Activated B cell treated with CpG ODN at 0.5 μM for 24 hours (primary cell): ENCODE measurements at regions not wholly inside any gene's neighbourhood (a gene's known extent, or its start where the extent isn't known, plus 50 kb on each side); places are given as distances from the start of the nearest gene placed in this dataset.

Experiments
- ATAC-seq: fragments of 200-7000 bp; cut with Tn5 transposase; one replicate; pipeline ENCODE4 v1.10.0; 2021; ENCODE audit warnings: low read depth, mild to moderate bottlenecking, moderate library complexity
- CTCF ChIA-PET: fragments of 350-600 bp; sonication (Branson Sonifier 250); formaldehyde crosslinking; loops from one replicate; lab custom pipeline; 2021; ENCODE audit warnings: antibody characterized with exemption; lab: Charles Lee
- POLR2A ChIA-PET: fragments of 350-600 bp; sonication (Branson Sonifier 250); formaldehyde crosslinking; loops from one replicate; lab custom pipeline; 2021; ENCODE audit warnings: antibody characterized with exemption; lab: Charles Lee
- DNase-seq: peaks from one replicate; pipeline ENCODE4 v3.0.0; 2022
- H3K27ac Mint-ChIP-seq: one replicate; pipeline ENCODE4 v1.8.0; 2020; ENCODE audit warnings: mixed read lengths
- H3K27me3 Mint-ChIP-seq: one replicate; pipeline ENCODE4 v1.8.0; 2021; ENCODE audit warnings: mixed read lengths
- H3K36me3 Mint-ChIP-seq: one replicate; pipeline ENCODE4 v1.8.0; 2021; ENCODE audit warnings: low read depth, mixed read lengths
- H3K4me1 Mint-ChIP-seq: one replicate; pipeline ENCODE4 v1.8.0; 2021; ENCODE audit warnings: mixed read lengths
- H3K4me3 Mint-ChIP-seq: one replicate; pipeline ENCODE4 v1.8.0; 2020; ENCODE audit warnings: mild to moderate bottlenecking, mixed read lengths
- H3K9me3 Mint-ChIP-seq: one replicate; pipeline ENCODE4 v1.8.0; 2020; ENCODE audit warnings: mixed read lengths
- CTCF ChIP-seq: fragments of 200-600 bp; IDR thresholded peaks from one replicate; pipeline ENCODE4 v1.8.0; 2022; ENCODE audit warnings: antibody characterized with exemption, mild to moderate bottlenecking
- intact Hi-C: fragments of 100-400 bp; cut with micrococcal nuclease; formaldehyde crosslinking; loops from one replicate; pipeline ENCODE4 v1.15.1; 2024

- ChIA-PET CTCF (no interaction called here), POLR2A (no interaction called here)
- Mint-ChIP-seq H3K36me3 (no peaks in the 10 kb centered on the region), H3K9me3 (no peaks in the 10 kb centered on the region), H3K4me1 (no peaks in the 10 kb centered on the region), H3K4me3 (no peak overlapping the region), H3K27ac (no peak overlapping the region), H3K27me3 (no peaks in the 10 kb centered on the region)
- no peak for TF ChIP-seq CTCF
- no peak for ATAC-seq
- intact Hi-C loops = no loop called here
- no peak for DNase-seq
Measured at GRCh38 chr1:219527994-219528393, 84.9 kb downstream of the ZC3H11B start.

GRCh38 chr1:219526074-219526473, 86.8 kb downstream of the ZC3H11B start:
- Mint-ChIP-seq H3K4me1 (no peaks in the 10 kb centered on the region), H3K4me3 (no peak overlapping the region), H3K27me3 (no peaks in the 10 kb centered on the region), H3K27ac (no peak overlapping the region), H3K9me3 (no peaks in the 10 kb centered on the region), H3K36me3 (no peaks in the 10 kb centered on the region)
- no peak for TF ChIP-seq CTCF
- POLR2A ChIA-PET = no interaction called here
- CTCF ChIA-PET = no interaction called here
- ATAC-seq (no peak), DNase-seq (no peak)
- intact Hi-C loops = no loop called here

- Mint-ChIP-seq H3K27ac (no peak overlapping the region), H3K36me3 (no peaks in the 10 kb centered on the region), H3K4me1 (no peaks in the 10 kb centered on the region), H3K9me3 (no peaks in the 10 kb centered on the region), H3K27me3 (no peaks in the 10 kb centered on the region), H3K4me3 (no peak overlapping the region)
- CTCF ChIA-PET = no interaction called here
- DNase-seq = no peak
- intact Hi-C loops = no loop called here
- no peak for TF ChIP-seq CTCF
- no peak for ATAC-seq
- POLR2A ChIA-PET = no interaction called here
Measured at GRCh38 chr1:219523411-219523810, 89.5 kb downstream of the ZC3H11B start.

GRCh38 chr1:219521325-219521724, 91.6 kb downstream of the ZC3H11B start:
- Mint-ChIP-seq H3K4me1 (no peaks in the 10 kb centered on the region), H3K27me3 (no peaks in the 10 kb centered on the region), H3K36me3 (no peaks in the 10 kb centered on the region), H3K27ac (no peak overlapping the region), H3K9me3 (no peaks in the 10 kb centered on the region), H3K4me3 (no peak overlapping the region)
- intact Hi-C loops = no loop called here
- POLR2A ChIA-PET = no interaction called here
- no peak for TF ChIP-seq CTCF
- CTCF ChIA-PET = no interaction called here
- DNase-seq (no peak), ATAC-seq (no peak)

GRCh38 chr1:219520241-219520640, 92.7 kb downstream of the ZC3H11B start:
- TF ChIP-seq CTCF = no peak
- Mint-ChIP-seq H3K4me1 (no peaks in the 10 kb centered on the region), H3K27me3 (no peaks in the 10 kb centered on the region), H3K4me3 (no peak overlapping the region), H3K9me3 (no peaks in the 10 kb centered on the region), H3K27ac (no peak overlapping the region), H3K36me3 (no peaks in the 10 kb centered on the region)
- no peak for ATAC-seq
- ChIA-PET POLR2A (no interaction called here), CTCF (no interaction called here)
- no peak for DNase-seq
- intact Hi-C loops = no loop called here
